ENCODE measurements at regions not wholly inside any gene's neighbourhood (a gene's known extent, or its start where the extent isn't known, plus 50 kb on each side); places are given as distances from the start of the nearest gene placed in this dataset.

DNA sequence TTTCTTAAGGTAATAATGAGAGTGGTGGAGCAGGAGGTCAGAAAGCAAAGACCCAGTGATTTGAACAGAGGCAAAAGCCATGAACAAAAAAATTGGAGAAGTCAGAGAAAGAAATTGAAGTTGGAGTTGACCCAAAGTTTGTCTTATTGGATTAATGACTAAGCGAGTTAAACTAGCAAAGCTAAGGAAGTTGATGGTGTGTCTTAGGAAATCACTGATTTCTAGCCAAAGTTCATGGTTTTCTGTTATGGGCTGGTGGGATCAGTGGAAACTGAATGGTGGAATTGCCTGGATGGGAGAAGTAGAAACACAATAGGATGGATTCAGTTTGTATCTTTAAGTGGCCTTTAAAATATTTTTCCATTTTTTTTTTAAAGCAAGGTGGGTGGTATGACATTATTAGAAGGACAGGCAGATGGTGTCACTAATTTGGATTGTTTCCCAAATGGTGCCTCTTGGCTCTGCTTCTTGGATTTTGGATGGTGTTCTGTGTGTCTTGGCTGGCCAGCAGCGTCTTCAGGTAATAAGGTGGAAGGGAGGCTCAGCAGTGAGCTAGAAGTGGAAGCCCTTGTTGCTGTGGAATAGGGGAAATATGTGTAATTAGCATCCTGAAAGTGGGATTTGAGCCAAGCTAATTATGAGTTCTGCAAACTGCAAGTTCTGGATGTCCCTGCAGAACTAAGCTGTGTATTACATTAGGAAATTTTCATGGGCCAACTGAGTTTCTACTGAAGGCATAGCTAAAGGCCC, 302.9 kb downstream of the LMO7 start:
- TF ChIP-seq, protein P1, sequence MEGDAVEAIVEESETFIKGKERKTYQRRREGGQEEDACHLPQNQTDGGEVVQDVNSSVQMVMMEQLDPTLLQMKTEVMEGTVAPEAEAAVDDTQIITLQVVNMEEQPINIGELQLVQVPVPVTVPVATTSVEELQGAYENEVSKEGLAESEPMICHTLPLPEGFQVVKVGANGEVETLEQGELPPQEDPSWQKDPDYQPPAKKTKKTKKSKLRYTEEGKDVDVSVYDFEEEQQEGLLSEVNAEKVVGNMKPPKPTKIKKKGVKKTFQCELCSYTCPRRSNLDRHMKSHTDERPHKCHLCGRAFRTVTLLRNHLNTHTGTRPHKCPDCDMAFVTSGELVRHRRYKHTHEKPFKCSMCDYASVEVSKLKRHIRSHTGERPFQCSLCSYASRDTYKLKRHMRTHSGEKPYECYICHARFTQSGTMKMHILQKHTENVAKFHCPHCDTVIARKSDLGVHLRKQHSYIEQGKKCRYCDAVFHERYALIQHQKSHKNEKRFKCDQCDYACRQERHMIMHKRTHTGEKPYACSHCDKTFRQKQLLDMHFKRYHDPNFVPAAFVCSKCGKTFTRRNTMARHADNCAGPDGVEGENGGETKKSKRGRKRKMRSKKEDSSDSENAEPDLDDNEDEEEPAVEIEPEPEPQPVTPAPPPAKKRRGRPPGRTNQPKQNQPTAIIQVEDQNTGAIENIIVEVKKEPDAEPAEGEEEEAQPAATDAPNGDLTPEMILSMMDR (IDR thresholded peaks at IDR 0.05) = no peak
- TF ChIP-seq POLR2AphosphoS5 (IDR thresholded peaks at IDR 0.05) = no peak
- no peak for TF ChIP-seq EP300 (IDR thresholded peaks at IDR 0.05)

Data from sigmoid colon (tissue), 4 donors.